PC-3 (cell line): ENCODE measurements at regions not wholly inside any gene's neighbourhood (a gene's known extent, or its start where the extent isn't known, plus 50 kb on each side); places are given as distances from the start of the nearest gene placed in this dataset.

Experiments
- CTCF ChIP-seq: fragments of 300-600 bp; sonication (generic); conservative IDR thresholded peaks from 2 replicates; pipeline ENCODE4 v1.5.1; 2017; ENCODE audit warnings: antibody characterized with exemption, low read depth, mild to moderate bottlenecking, low read length
- EZH2phosphoT487 ChIP-seq: fragments of 300-600 bp; sonication (generic); IDR thresholded peaks from 2 replicates; pipeline ENCODE4 v1.6.1; 2018; ENCODE audit warnings: mild to moderate bottlenecking, antibody characterized with exemption, low read length, borderline replicate concordance

- no peak for TF ChIP-seq CTCF
- TF ChIP-seq EZH2phosphoT487 = no peak
Measured at GRCh38 chr3:81326245-81326644, 435.2 kb downstream of the GBE1 start.
